ENCODE measurements at regions not wholly inside any gene's neighbourhood (a gene's known extent, or its start where the extent isn't known, plus 50 kb on each side); places are given as distances from the start of the nearest gene placed in this dataset.

DNA sequence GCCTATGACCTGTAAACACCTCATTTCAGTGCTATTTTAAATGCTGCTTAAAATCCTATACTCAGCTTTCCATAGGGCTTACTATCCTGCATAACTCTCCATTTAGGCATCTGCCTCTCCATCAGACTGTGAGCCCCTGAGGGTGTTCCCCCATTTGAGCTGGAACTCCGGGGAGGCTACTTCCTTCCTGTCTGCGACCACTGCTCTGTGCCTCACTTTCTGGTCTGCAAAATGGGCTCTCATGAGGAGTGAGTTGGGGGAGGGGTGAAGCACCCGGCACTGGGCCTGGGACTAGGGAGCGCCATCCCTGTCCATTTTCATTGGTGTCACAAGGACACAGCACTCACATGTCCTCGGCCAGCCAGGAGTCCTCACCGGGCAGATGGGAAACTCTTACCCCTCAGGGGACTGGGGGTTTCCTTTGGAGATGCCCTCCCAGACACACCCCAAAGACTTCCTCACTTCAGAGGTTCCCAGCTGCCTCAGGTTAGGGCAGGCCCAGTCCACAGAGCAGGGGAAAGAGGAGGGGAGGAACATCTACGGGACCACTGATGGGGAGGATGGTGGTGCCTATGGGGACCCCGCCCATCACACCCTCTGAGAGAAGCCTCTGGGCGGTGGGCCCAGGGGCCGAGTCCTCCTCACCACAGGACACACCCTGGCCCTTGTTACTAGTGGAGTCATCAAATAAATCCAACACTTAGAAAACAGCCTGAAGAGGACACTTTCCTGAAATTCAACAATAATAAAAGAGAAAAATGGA is 134.9 kb downstream of the MATN1 start:
- TF ChIP-seq GATA3 (IDR thresholded peaks at IDR 0.05; ENCODE audit: low read depth, low read length) (no peak), GATA2 (IDR thresholded peaks at IDR 0.05; ENCODE audit: low read depth, low read length) (no peak)

DNA sequence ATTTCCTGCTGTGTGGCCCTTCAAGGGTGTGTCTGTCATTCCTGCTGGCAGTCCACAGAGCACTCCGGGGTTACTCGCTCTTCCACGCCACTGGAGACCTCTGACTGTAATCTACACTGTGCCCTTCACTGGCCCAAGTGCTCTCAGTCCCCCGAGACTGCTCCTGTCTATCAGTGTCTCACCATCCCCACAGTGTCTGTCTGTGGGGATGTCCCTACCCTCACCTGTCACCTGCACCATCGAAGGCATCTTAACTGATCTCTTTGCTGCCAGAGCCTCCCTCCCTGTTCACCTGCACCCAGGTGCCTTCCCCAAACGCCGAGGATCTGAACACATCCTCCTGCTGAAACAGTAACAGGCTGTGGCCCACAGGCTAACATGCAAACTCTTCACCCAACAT is 136.7 kb downstream of the MATN1 start:
- no peak for TF ChIP-seq GATA3 (IDR thresholded peaks at IDR 0.05; ENCODE audit: low read depth, low read length)
- no peak for TF ChIP-seq GATA2 (IDR thresholded peaks at IDR 0.05; ENCODE audit: low read depth, low read length)

DNA sequence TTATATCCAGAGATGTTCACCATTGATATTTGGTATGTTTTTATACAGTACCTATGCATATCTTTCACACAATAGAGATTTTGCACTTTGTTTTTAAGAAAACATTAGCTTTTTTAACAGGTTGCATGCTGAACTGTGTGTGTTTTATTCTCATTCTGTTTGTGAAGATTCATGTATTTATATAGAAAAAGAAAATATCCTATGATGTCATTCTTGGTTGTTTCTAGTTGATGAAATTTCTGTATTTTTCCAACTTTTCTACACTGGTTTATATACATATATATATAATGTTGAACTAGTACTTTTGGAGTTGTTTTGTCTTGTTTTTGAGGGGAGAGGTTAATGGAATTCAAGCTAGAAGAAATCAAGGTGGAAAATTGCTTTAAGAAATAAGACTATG is 143.8 kb downstream of the MATN1 start:
- TF ChIP-seq GATA3 (IDR thresholded peaks at IDR 0.05; ENCODE audit: low read depth, low read length) (no peak), GATA2 (IDR thresholded peaks at IDR 0.05; ENCODE audit: low read depth, low read length) (no peak)

DNA sequence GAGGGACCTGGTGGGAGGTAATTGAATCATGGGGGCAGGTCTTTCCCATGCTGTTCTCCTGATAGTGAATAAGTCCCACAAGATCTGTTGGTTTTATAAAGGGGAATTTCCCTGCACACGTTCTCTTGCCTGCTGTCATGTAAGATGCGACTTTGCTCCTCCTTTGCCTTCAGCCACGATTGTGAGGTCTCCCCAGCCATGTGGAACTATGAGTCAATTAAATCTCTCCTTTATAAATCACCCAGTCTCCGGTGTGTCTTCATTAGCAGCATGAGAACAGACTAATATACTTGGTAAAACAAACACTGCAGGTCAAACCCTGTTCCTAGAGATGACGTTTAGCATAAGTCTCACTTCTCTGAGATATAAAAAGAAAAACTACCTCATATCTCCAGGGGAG is 148.3 kb downstream of the MATN1 start:
- TF ChIP-seq GATA2 (IDR thresholded peaks at IDR 0.05; ENCODE audit: low read depth, low read length) (no peak), GATA3 (IDR thresholded peaks at IDR 0.05; ENCODE audit: low read depth, low read length) (no peak)

DNA sequence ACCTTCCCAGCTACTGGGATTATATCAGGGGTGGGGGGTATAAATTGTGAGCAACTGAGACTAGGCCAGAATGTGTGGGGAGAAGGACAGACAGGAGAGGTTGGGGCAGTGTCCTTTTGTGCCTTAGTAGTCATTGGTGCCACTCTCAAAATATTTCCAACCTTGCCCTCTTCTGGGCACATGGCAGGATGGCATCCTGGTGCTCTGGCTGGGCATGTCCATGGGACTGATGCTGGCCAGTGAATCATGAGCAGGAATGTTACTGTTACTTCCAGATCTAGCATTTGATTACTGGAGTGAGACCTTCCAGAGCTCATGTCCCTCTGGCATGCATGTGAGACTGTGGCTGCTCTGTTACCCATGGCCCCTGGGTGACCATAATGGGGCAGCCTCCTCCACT is 151.2 kb downstream of the MATN1 start:
- peak; percentile 75 for TF ChIP-seq GATA2 (IDR thresholded peaks at IDR 0.05; ENCODE audit: low read depth, low read length)
- TF ChIP-seq GATA3 (IDR thresholded peaks at IDR 0.05; ENCODE audit: low read depth, low read length) = no peak

DNA sequence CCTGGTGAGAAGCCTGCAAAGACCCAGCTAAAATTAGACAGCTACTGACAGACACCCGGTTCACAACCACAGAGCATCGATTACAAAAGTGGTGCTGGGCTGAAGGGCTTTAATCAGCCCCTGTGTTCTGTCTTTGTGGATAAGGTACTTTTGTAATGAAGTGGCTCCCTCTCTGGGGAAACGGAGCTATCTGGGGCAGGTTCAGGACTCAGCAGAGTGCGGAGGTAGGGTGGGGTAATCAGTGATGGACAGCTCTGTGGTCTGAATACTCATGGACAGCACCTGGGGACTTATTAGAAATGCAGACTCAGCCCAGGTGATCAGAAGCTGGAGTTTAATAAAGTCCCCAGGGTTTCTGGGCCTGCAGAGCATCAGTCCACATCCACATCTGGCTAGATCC is 152.0 kb downstream of the MATN1 start:
- no peak for TF ChIP-seq GATA2 (IDR thresholded peaks at IDR 0.05; ENCODE audit: low read depth, low read length)

DNA sequence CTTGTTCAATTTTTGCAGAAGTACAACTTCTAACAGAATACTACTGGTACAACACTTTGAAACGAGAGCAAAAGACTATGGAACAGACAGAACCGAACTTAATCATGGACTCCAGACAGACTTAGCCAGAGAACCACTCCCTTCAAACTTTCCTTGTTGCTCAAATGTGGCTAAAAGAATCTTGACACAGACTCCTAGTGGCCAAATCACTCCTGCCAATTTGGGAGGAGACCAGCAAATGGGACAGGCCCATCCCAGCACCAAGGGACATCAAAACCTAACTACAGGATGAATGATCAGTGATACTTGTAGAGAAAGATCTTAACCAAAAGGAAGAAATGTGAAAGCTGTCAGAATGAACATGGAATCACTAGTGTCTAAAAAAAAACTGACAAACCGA is 154.0 kb downstream of the MATN1 start:
- TF ChIP-seq GATA3 (IDR thresholded peaks at IDR 0.05; ENCODE audit: low read depth, low read length) (no peak), GATA2 (IDR thresholded peaks at IDR 0.05; ENCODE audit: low read depth, low read length) (no peak)

DNA sequence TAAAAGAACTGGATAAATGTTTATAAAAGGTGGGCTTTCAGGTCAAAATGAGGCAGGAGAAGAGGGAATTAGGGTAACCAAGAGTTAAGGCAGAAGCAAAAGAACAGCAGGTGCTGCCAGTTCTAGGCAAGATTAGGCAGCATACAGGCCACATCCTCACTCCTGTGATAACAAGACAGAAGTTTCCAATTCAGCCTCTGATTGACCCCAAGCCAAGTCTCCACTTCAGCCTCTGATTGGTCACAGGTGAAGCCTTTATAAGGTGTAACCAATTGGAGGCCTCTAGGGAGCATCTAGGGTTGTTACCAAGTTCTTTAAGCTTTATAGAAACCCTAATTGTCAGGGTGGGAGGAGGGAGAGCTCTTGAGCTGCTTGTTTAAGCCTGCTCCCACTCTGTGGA is 160.8 kb downstream of the MATN1 start:
- TF ChIP-seq GATA3 (IDR thresholded peaks at IDR 0.05; ENCODE audit: low read depth, low read length) = no peak
- no peak for TF ChIP-seq GATA2 (IDR thresholded peaks at IDR 0.05; ENCODE audit: low read depth, low read length)

DNA sequence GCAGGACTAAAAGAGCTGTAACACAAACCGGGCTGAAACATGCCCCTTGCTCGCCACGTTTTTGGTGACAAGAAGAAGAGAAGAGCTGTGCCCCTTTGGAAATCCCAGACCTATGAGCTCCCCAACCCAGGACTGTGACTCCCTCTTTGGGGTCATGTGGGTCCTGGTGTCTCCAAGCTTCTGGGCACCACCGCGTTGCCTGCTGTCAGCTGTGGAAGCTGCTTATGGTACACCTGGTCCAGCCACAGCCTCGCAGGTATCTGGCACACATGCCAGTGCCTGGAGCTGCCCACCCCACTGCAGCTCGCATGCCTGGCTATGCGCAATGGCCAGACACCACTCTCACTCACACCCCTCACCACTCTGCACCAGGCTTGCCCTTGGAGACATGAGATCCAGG is 171.8 kb downstream of the MATN1 start:
- no peak for TF ChIP-seq GATA2 (IDR thresholded peaks at IDR 0.05; ENCODE audit: low read depth, low read length)
- no peak for TF ChIP-seq GATA3 (IDR thresholded peaks at IDR 0.05; ENCODE audit: low read depth, low read length)

DNA sequence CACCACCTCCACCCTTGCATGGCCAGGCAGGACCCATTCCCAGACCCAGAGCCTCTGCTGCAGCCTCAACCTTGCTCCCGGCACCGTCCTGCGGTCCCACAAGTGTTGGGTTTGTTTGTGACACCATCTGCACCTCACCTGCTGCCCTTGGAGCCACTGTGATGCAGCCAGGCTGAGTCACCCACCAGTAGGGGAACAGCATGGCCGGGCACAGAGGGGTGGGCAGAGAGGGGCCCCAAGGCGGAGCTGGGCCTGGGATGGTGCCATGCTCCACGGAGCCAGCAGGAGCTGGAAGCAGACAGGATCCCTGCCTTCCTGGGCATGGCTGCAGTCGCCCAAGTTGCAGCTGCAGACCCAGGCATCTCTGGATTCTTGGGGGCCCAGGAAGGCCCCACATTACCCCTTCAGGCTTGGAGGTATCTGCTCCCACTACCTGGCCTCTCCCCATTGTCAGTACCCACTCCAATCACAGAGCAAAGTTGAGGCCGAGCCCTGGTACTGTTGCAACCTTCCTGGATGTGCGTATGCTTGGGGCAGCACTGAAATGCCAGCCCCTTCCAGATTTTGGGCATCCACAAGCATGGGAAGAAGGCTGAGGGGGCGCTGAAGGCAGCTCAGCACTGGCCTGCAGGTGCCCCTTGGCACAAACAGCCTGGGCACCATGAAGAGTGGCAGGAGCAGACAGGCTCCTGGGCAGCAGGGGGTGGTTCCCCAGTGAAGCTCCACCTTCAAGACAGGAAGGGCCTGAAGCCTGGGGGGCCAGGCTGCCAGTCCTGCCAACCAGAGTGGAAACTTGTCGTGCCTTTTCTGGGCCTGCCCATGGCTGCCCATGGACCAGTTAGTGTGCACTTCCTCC is 172.8 kb downstream of the MATN1 start:
- TF ChIP-seq GATA3 (IDR thresholded peaks at IDR 0.05; ENCODE audit: low read depth, low read length) = no peak
- no peak for TF ChIP-seq GATA2 (IDR thresholded peaks at IDR 0.05; ENCODE audit: low read depth, low read length)

DNA sequence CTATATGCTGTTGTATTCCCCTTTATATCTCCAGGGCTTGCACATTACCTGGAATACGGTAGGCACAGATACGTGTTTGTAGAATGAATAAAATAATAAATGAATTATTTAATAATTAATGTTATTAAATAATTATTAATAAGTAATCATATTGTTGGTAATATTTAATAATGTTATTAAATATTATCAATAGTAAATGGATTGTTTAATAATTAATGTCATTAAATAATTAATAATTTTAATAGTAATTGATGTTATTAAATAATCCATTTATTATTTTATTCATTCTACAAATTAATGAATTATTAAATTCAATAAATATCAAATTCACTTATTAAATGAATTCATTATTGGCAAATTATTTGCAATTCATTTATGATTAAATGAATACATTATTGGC is 175.1 kb downstream of the MATN1 start:
- TF ChIP-seq GATA2 (IDR thresholded peaks at IDR 0.05; ENCODE audit: low read depth, low read length) = no peak
- no peak for TF ChIP-seq GATA3 (IDR thresholded peaks at IDR 0.05; ENCODE audit: low read depth, low read length)

DNA sequence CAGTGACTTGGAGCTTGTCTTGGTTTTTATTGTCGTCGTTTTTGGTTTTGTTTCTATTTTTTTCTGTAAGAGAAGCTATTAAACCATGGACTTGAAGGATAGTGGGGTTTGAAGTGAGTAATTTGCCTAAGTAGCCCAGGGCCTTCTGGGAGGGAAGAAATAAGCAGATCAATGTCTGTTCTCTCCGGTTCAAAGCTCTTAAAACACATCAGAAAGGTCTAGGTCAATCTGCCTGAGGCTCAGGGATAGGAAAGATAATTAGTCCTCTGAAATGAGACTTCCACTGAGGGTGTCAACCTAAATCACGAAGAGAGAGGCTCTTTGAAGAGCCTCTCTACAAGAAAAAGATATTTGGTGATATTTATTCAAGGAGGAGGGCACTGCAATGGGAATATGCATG is 178.0 kb downstream of the MATN1 start:
- TF ChIP-seq GATA2 (IDR thresholded peaks at IDR 0.05; ENCODE audit: low read depth, low read length) = no peak
- no peak for TF ChIP-seq GATA3 (IDR thresholded peaks at IDR 0.05; ENCODE audit: low read depth, low read length)

DNA sequence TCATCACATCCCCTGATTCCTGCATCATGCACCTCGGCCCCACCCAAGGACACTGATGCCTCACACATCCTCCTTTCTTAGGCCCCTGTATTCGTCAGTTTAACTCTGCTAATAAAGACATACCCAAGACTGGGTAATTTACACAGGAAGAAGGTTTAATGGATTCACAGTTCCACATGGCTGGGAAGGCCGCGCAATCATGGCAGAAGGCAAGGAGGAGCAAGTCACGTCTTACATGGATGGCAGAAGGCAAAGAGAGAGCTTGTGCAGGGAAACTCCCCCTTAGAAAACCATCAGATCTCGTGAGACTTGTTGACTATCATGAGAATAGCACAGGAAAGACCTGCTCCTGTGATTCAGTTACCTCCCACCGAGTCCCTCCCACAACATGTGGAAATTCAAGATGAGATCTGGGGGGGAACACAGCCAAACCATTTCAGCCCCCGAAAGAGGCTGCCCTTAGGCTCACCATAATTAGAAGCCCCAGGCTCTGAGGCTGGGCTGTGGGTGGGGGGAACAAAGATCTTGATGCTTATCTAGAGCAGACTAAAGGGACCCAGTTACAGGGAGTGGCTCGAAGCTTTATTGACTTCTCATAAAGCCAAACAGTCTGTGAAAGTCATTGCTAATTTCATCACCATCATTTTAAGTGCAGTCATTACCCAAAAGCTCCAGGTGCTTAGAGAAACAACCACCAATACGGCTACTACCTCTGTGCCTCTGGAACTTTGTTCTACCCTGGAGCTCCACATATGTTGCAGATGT is 181.5 kb downstream of the MATN1 start:
- TF ChIP-seq GATA2 (IDR thresholded peaks at IDR 0.05; ENCODE audit: low read depth, low read length) (no peak), GATA3 (IDR thresholded peaks at IDR 0.05; ENCODE audit: low read depth, low read length) (no peak)

DNA sequence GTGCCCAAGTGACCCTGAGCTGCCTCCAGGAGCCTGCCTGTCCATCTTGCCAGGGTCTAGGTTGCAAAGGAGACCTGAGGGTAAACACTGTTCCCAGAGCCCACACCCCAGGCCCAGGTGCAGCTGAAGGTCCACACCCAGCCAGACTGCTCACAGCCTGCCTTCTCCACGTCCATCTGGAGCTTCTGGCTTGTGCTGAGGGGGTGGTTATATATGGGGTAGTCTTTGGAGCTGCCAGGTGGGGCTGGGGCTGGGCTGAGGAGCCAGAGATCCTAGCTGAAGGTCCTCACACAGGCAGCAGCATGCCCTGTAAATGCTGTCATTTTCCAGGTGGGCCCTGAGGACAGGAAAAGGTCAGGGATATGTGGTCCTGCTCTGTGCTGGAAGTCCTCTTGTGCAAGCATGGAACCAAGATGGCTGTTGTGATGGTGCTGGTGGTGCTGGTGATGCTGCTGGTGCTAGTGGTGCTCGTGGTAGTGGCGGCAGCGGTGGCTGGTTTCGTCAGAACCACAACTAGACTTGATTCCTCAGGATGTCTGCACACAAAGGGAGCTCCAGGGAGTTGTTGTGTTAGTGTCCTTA is 182.7 kb downstream of the MATN1 start:
- TF ChIP-seq GATA2 (IDR thresholded peaks at IDR 0.05; ENCODE audit: low read depth, low read length) (no peak), GATA3 (IDR thresholded peaks at IDR 0.05; ENCODE audit: low read depth, low read length) (no peak)

Data from SH-SY5Y (cell line).